ENCODE measurements at regions not wholly inside any gene's neighbourhood (a gene's known extent, or its start where the extent isn't known, plus 50 kb on each side); places are given as distances from the start of the nearest gene placed in this dataset.
A peak's percentile ranks its signal among the peaks of the same experiment; 100 is the strongest.

GRCh38 chr4:26176598-26177149 is 144.1 kb upstream of the RBPJ start:
- peaks cover 21% of the 10 kb centered on the region for H3K27me3 Mint-ChIP-seq (ENCODE audit: low read depth)
- peaks cover 45% of the 10 kb centered on the region for H3K4me1 Mint-ChIP-seq
- TF ChIP-seq, protein P1, sequence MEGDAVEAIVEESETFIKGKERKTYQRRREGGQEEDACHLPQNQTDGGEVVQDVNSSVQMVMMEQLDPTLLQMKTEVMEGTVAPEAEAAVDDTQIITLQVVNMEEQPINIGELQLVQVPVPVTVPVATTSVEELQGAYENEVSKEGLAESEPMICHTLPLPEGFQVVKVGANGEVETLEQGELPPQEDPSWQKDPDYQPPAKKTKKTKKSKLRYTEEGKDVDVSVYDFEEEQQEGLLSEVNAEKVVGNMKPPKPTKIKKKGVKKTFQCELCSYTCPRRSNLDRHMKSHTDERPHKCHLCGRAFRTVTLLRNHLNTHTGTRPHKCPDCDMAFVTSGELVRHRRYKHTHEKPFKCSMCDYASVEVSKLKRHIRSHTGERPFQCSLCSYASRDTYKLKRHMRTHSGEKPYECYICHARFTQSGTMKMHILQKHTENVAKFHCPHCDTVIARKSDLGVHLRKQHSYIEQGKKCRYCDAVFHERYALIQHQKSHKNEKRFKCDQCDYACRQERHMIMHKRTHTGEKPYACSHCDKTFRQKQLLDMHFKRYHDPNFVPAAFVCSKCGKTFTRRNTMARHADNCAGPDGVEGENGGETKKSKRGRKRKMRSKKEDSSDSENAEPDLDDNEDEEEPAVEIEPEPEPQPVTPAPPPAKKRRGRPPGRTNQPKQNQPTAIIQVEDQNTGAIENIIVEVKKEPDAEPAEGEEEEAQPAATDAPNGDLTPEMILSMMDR (IDR thresholded peaks at IDR 0.05; ENCODE audit: unreplicated experiment in 3 of 3), result no peak
- peaks cover 3% of the 10 kb centered on the region for H3K9me3 Mint-ChIP-seq
- H3K4me3 Mint-ChIP-seq, result no peak overlapping the region
- no peaks in the 10 kb centered on the region for H3K36me3 Mint-ChIP-seq (ENCODE audit: low read depth)
- peak overlapping the region in 1 of 3 experiments; percentile 48 for H3K27ac Mint-ChIP-seq

- peaks cover 25% of the 10 kb centered on the region for H3K4me1 Mint-ChIP-seq
- H3K27me3 Mint-ChIP-seq (ENCODE audit: low read depth), result peaks cover 21% of the 10 kb centered on the region
- H3K27ac Mint-ChIP-seq, result no peak overlapping the region
- no peak overlapping the region for H3K4me3 Mint-ChIP-seq
- TF ChIP-seq, protein P1 (IDR thresholded peaks at IDR 0.05; ENCODE audit: unreplicated experiment in 3 of 3), result no peak
- H3K36me3 Mint-ChIP-seq (ENCODE audit: low read depth), result no peaks in the 10 kb centered on the region
- H3K9me3 Mint-ChIP-seq, result peaks cover 3% of the 10 kb centered on the region
Observed at GRCh38 chr4:26178854-26179253, 142.0 kb upstream of the RBPJ start.

GRCh38 chr4:26179316-26179760 is 141.5 kb upstream of the RBPJ start:
- Mint-ChIP-seq H3K4me1 (peaks cover 21% of the 10 kb centered on the region), H3K27ac (no peak overlapping the region), H3K9me3 (peaks cover 3% of the 10 kb centered on the region), H3K27me3 (ENCODE audit: low read depth) (peaks cover 24% of the 10 kb centered on the region), H3K36me3 (ENCODE audit: low read depth) (no peaks in the 10 kb centered on the region), H3K4me3 (no peak overlapping the region)
- TF ChIP-seq, protein P1 (IDR thresholded peaks at IDR 0.05; ENCODE audit: unreplicated experiment in 3 of 3), result no peak

DNA sequence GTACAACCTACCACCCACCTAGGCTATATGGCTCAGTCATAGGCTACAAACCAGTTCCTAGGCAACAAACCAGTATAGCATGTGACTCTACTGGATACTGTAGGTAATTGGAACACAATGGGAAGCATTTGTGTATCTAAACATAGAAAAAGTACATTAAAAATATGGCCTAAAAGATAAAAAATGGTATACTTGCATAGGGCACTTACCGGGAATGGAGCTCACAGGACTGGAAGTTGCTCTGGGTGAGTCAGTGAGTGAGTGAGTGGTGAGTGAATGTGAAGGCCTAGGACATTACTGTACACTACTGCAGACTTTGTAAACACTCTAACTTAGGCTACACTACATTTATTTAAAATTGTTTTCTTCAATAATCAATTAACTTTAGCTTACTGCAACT is 139.2 kb upstream of the RBPJ start:
- peaks cover 3% of the 10 kb centered on the region for H3K9me3 Mint-ChIP-seq
- H3K27me3 Mint-ChIP-seq (ENCODE audit: low read depth), result peaks cover 31% of the 10 kb centered on the region
- no peak overlapping the region for H3K4me3 Mint-ChIP-seq
- H3K36me3 Mint-ChIP-seq (ENCODE audit: low read depth), result no peaks in the 10 kb centered on the region
- peaks cover 4% of the 10 kb centered on the region for H3K4me1 Mint-ChIP-seq
- TF ChIP-seq, protein P1 (IDR thresholded peaks at IDR 0.05; ENCODE audit: unreplicated experiment in 3 of 3), result no peak
- H3K27ac Mint-ChIP-seq, result no peak overlapping the region

DNA sequence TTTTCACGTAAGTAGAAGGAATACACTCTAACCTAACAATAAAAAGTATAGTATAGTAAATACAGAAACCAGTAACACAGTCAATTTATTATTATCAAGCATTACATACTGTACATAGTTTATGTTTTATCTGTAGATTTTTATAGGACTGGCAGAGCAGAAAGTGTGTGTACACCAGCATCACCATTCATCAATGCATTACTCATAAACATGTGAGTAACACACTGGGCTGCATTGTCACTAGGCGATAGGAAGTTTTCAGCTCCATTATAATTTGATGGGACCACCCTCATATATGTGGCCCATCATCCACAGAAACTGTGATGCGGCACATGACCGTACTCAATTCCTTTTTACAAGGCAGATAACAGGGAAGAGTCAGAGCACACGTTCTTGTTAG is 137.8 kb upstream of the RBPJ start:
- no peak overlapping the region for H3K4me3 Mint-ChIP-seq
- H3K36me3 Mint-ChIP-seq (ENCODE audit: low read depth), result no peaks in the 10 kb centered on the region
- TF ChIP-seq, protein P1 (IDR thresholded peaks at IDR 0.05; ENCODE audit: unreplicated experiment in 3 of 3), result no peak
- no peaks in the 10 kb centered on the region for H3K4me1 Mint-ChIP-seq
- no peak overlapping the region for H3K27ac Mint-ChIP-seq
- H3K27me3 Mint-ChIP-seq (ENCODE audit: low read depth), result peaks cover 24% of the 10 kb centered on the region
- H3K9me3 Mint-ChIP-seq, result peaks cover 3% of the 10 kb centered on the region

DNA sequence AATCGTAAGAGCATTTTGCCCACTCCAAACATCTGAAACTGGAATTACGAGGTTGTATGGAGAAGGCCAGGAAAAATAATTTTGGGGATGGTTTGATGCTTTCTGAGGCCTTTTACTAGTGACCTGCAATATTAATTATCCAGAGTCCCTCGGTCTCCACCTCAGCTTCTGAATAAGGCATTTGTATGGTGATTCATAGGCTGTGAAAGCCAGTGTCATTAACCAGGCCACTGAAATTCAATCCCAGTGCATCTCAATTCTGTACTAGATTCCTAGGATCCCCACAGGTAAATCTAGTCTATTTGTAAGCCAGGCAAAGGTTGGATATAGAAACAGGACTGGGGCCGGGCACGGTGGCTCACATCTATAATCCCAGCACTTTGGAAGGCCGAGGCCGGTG is 135.4 kb upstream of the RBPJ start:
- Mint-ChIP-seq H3K27ac (no peak overlapping the region), H3K27me3 (ENCODE audit: low read depth) (peaks cover 13% of the 10 kb centered on the region), H3K4me1 (no peaks in the 10 kb centered on the region), H3K9me3 (peaks cover 3% of the 10 kb centered on the region), H3K4me3 (no peak overlapping the region), H3K36me3 (ENCODE audit: low read depth) (no peaks in the 10 kb centered on the region)
- TF ChIP-seq, protein P1 (IDR thresholded peaks at IDR 0.05; ENCODE audit: unreplicated experiment in 3 of 3), result no peak
